ENCODE measurements at regions not wholly inside any gene's neighbourhood (a gene's known extent, or its start where the extent isn't known, plus 50 kb on each side); places are given as distances from the start of the nearest gene placed in this dataset.

GRCh38 chr4:83174844-83175414, 60.4 kb upstream of the PLAC8 start:
- H3K4me3 ChIP-seq: no peak overlapping the region
- 60% methylated on average over 4 of the region's 4 CpGs for WGBS (ENCODE audit: insufficient coverage, low coverage, low lambda C conversion rate, missing lambda C conversion rate)

GRCh38 chr4:83172371-83172770, 57.8 kb upstream of the PLAC8 start:
- H3K4me3 ChIP-seq: no peak overlapping the region
- intact Hi-C loops (cut with DNase I): no loop called here
- 72% methylated on average over 5 of the region's 5 CpGs for WGBS (ENCODE audit: insufficient coverage, low coverage, low lambda C conversion rate, missing lambda C conversion rate)
- H3K27me3 ChIP-seq: no peaks in the 10 kb centered on the region
- ATAC-seq (peak in 2 of 4 donors; percentile 28 to 55), DNase-seq (no peak)
- no peaks in the 10 kb centered on the region for H3K36me3 ChIP-seq
- no peak for TF ChIP-seq POLR2A (IDR thresholded peaks at IDR 0.05)
- no peak for TF ChIP-seq CTCF (IDR thresholded peaks at IDR 0.05)
- H3K9me3 ChIP-seq: no peaks in the 10 kb centered on the region
- H3K4me1 ChIP-seq: no peaks in the 10 kb centered on the region
- no peak overlapping the region for H3K27ac ChIP-seq

More at GRCh38 chr4:83174844-83175414, 60.4 kb upstream of the PLAC8 start:
- intact Hi-C loops (cut with DNase I): no loop called here
- Histone ChIP-seq H3K27ac (no peak overlapping the region), H3K36me3 (no peaks in the 10 kb centered on the region), H3K4me1 (no peaks in the 10 kb centered on the region), H3K27me3 (no peaks in the 10 kb centered on the region), H3K9me3 (no peaks in the 10 kb centered on the region)
- ATAC-seq (peak in 1 of 4 donors; percentile 40), DNase-seq (no peak)
- no peak for TF ChIP-seq CTCF (IDR thresholded peaks at IDR 0.05)
- TF ChIP-seq POLR2A (IDR thresholded peaks at IDR 0.05): no peak

GRCh38 chr4:83171436-83172039, 57.0 kb upstream of the PLAC8 start:
- Histone ChIP-seq H3K4me3 (no peak overlapping the region), H3K27ac (no peak overlapping the region), H3K36me3 (no peaks in the 10 kb centered on the region), H3K9me3 (no peaks in the 10 kb centered on the region), H3K27me3 (no peaks in the 10 kb centered on the region), H3K4me1 (no peaks in the 10 kb centered on the region)
- 58% methylated on average over 2 of the region's 2 CpGs for WGBS (ENCODE audit: insufficient coverage, low coverage, low lambda C conversion rate, missing lambda C conversion rate)
- DNase-seq (no peak), ATAC-seq (peak in 3 of 4 donors; percentile 44 to 60 (median 58))
- intact Hi-C loops (cut with DNase I): no loop called here
- TF ChIP-seq CTCF (IDR thresholded peaks at IDR 0.05): no peak
- TF ChIP-seq POLR2A (IDR thresholded peaks at IDR 0.05): no peak

- Histone ChIP-seq H3K27ac (no peak overlapping the region), H3K4me3 (no peak overlapping the region), H3K4me1 (no peaks in the 10 kb centered on the region), H3K36me3 (no peaks in the 10 kb centered on the region), H3K9me3 (no peaks in the 10 kb centered on the region), H3K27me3 (no peaks in the 10 kb centered on the region)
- intact Hi-C loops (cut with DNase I): no loop called here
- 56% methylated on average over 4 of the region's 4 CpGs for WGBS (ENCODE audit: insufficient coverage, low coverage, low lambda C conversion rate, missing lambda C conversion rate)
- no peak for ATAC-seq
- no peak for DNase-seq
- TF ChIP-seq CTCF (IDR thresholded peaks at IDR 0.05) (no peak), POLR2A (IDR thresholded peaks at IDR 0.05) (no peak)
Observed at GRCh38 chr4:83170952-83171399, 56.4 kb upstream of the PLAC8 start.
